ENCODE measurements at regions not wholly inside any gene's neighbourhood (a gene's known extent, or its start where the extent isn't known, plus 50 kb on each side); places are given as distances from the start of the nearest gene placed in this dataset.

DNA sequence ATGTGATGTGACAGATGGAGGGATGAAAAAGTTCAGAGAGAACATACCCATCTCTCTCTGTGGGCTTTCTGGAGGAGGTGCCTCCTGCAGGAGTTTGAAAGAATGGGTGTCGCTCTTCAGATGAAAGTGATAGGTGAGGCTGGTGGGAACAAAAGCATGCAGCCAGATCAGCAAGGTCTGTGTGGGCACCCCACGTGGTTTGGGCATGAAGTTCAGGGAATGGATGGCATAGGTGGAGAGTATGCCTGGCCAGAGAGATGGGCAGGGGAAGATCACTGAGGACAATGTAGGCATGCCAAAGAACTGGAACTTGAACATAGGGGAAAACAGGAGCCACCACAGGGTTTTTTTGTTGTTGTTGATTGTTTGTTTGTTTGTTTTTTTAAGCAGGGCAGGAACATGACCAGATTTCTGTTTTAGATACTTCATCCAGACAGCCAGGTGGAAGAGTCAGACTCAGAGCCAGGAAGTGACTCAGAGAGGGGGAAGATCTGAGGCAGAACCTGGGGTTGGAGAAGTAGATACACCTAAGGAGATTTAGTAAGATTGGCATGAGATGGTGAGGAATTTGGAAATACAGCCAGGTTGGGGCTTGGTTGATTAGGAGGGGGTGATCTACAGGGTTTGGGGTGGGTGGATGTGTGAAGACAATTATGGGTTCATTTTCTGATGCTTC lies 64.8 kb upstream of the CLSTN2 start:
- Histone ChIP-seq H3K4me3 (ENCODE audit: low read length in 3 of 3) (no peak overlapping the region), H3K9ac (ENCODE audit: low read depth in 1 of 3, low read length in 3 of 3) (no peak overlapping the region), H3K36me3 (ENCODE audit: control insufficient read depth in 3 of 3, insufficient read depth in 3 of 3, low read length in 3 of 3) (no peaks in the 10 kb centered on the region), H3K4me1 (ENCODE audit: control insufficient read depth in 3 of 3, insufficient read depth in 3 of 3, low read length in 3 of 3) (no peaks in the 10 kb centered on the region), H3K27me3 (ENCODE audit: control insufficient read depth in 3 of 3, insufficient read depth in 3 of 3, low read length in 3 of 3) (no peaks in the 10 kb centered on the region), H3K9me3 (ENCODE audit: control insufficient read depth in 3 of 3, low read length in 3 of 3) (peaks cover 0 to 2% (median 0%) of the 10 kb centered on the region in 3 donors), H3K27ac (ENCODE audit: low read depth, low read length) (no peak overlapping the region)

DNA sequence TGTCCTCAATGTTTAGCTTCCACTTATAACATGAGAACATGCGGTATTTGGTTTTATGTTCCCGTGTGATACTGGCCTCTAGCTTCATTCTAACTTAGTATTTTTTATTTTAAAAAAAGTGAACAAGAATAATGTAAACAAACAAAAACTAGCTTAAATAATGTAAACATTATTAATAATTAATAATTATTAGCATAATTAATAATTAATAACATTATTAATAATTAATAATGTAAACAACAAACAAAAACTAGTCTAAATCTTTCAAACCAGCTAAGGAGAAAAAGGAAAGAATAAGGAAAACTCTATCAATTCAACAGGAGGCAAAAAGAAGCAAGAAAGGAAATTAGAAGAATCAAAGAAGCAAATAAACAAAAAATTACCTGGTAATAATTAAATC lies 66.2 kb upstream of the CLSTN2 start:
- Histone ChIP-seq H3K4me3 (ENCODE audit: low read length in 3 of 3) (no peak overlapping the region), H3K9ac (ENCODE audit: low read depth in 1 of 3, low read length in 3 of 3) (no peak overlapping the region), H3K4me1 (ENCODE audit: control insufficient read depth in 3 of 3, insufficient read depth in 3 of 3, low read length in 3 of 3) (no peaks in the 10 kb centered on the region), H3K36me3 (ENCODE audit: control insufficient read depth in 3 of 3, insufficient read depth in 3 of 3, low read length in 3 of 3) (no peaks in the 10 kb centered on the region), H3K27me3 (ENCODE audit: control insufficient read depth in 3 of 3, insufficient read depth in 3 of 3, low read length in 3 of 3) (no peaks in the 10 kb centered on the region), H3K27ac (ENCODE audit: low read depth, low read length) (no peak overlapping the region), H3K9me3 (ENCODE audit: control insufficient read depth in 3 of 3, low read length in 3 of 3) (peaks cover 0 to 2% (median 0%) of the 10 kb centered on the region in 3 donors)

DNA sequence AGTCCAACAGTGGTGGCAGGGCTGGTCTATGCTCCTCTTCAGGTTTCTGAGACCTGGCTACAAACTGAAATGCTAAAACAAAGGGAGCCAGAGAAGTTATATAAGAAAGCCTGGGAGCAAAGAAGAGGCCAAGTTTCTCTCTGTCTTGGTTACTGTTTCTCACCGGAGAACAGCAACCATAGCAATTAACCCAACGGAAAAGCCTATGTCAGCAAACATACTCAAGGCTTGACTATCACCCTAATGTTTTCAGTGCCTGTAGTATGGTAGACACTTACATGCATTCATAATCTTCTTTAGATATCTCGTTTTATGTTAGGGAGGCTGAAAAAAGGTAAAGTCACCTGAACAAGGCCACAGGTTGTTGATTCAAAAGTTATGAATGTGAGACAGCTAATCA lies 86.3 kb upstream of the CLSTN2 start:
- Histone ChIP-seq H3K27ac (ENCODE audit: low read depth, low read length) (no peak overlapping the region), H3K9me3 (ENCODE audit: control insufficient read depth in 3 of 3, low read length in 3 of 3) (no peaks in the 10 kb centered on the region), H3K4me1 (ENCODE audit: control insufficient read depth in 3 of 3, insufficient read depth in 3 of 3, low read length in 3 of 3) (no peaks in the 10 kb centered on the region), H3K36me3 (ENCODE audit: control insufficient read depth in 3 of 3, insufficient read depth in 3 of 3, low read length in 3 of 3) (no peaks in the 10 kb centered on the region), H3K27me3 (ENCODE audit: control insufficient read depth in 3 of 3, insufficient read depth in 3 of 3, low read length in 3 of 3) (no peaks in the 10 kb centered on the region), H3K4me3 (ENCODE audit: low read length in 3 of 3) (no peak overlapping the region), H3K9ac (ENCODE audit: low read depth in 1 of 3, low read length in 3 of 3) (no peak overlapping the region)

DNA sequence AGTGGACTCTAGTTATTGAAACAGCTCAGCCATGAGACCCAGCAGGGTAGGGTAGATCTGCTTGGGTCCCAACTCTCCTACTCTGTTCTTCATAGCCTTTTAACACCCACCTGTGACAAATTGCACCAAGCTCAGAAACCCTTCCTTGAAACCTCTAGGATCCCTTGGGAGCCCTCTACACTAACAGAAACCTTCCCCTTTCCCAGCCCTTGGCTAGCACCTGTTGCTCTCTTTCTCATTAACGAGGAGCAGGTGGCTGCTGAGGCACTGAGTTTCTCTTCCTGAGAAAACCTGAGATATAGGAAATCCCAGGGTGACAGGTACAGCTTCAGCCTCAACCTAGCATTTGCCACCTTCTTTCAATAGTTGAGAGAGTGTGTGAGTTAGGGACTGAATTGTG lies 88.3 kb upstream of the CLSTN2 start:
- Histone ChIP-seq H3K9ac (ENCODE audit: low read depth in 1 of 3, low read length in 3 of 3) (no peak overlapping the region), H3K27me3 (ENCODE audit: control insufficient read depth in 3 of 3, insufficient read depth in 3 of 3, low read length in 3 of 3) (no peaks in the 10 kb centered on the region), H3K27ac (ENCODE audit: low read depth, low read length) (no peak overlapping the region), H3K4me1 (ENCODE audit: control insufficient read depth in 3 of 3, insufficient read depth in 3 of 3, low read length in 3 of 3) (no peaks in the 10 kb centered on the region), H3K4me3 (ENCODE audit: low read length in 3 of 3) (no peak overlapping the region), H3K9me3 (ENCODE audit: control insufficient read depth in 3 of 3, low read length in 3 of 3) (no peaks in the 10 kb centered on the region), H3K36me3 (ENCODE audit: control insufficient read depth in 3 of 3, insufficient read depth in 3 of 3, low read length in 3 of 3) (no peaks in the 10 kb centered on the region)

DNA sequence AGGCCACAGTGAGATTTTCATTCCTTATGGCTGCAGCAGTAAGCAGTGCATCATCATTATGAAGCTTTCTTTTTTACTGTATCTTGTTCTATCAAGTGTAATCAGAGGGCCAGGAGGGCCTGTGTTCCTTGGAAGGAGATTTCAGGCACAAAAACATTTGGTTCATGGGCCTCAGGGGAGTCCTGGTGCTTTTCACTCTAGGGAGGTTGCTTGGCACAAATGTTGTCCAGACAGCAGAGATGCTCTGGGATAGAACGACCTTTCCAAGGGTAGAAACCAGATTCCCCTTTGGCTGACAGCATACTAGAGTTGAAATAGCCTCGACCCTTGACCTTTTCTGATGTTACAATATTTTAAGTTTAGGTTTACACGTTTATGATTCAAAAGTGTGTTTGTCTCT lies 95.3 kb upstream of the CLSTN2 start:
- Histone ChIP-seq H3K9ac (ENCODE audit: low read depth in 1 of 3, low read length in 3 of 3) (no peak overlapping the region), H3K27me3 (ENCODE audit: control insufficient read depth in 3 of 3, insufficient read depth in 3 of 3, low read length in 3 of 3) (no peaks in the 10 kb centered on the region), H3K4me1 (ENCODE audit: control insufficient read depth in 3 of 3, insufficient read depth in 3 of 3, low read length in 3 of 3) (peaks cover 32 to 35% (median 34%) of the 10 kb centered on the region in 3 donors), H3K4me3 (ENCODE audit: low read length in 3 of 3) (peak overlapping the region in 1 of 3 donors; percentile 6), H3K9me3 (ENCODE audit: control insufficient read depth in 3 of 3, low read length in 3 of 3) (no peaks in the 10 kb centered on the region), H3K36me3 (ENCODE audit: control insufficient read depth in 3 of 3, insufficient read depth in 3 of 3, low read length in 3 of 3) (no peaks in the 10 kb centered on the region), H3K27ac (ENCODE audit: low read depth, low read length) (no peak overlapping the region)

DNA sequence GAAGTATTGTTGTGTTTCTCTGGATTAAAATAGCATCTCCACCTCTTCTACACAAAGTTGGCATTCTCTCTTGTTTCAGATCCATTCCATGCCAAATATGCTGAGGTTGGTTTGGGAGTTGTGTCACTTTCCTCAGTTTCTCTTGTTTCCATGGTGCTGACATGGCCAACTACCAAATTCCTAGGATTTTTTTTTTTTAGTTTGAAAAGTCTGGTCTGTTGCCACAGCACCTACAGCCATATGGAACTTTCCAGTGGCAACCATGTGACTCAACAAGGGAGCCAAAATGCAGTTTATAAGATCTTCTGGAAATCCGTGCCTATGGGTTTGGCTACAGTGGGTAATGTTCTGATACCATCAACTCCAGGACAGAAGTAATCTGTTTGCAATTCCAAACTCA lies 96.0 kb upstream of the CLSTN2 start:
- no peak overlapping the region for H3K9ac ChIP-seq (ENCODE audit: low read depth in 1 of 3, low read length in 3 of 3)
- H3K27me3 ChIP-seq (ENCODE audit: control insufficient read depth in 3 of 3, insufficient read depth in 3 of 3, low read length in 3 of 3), result no peaks in the 10 kb centered on the region

DNA sequence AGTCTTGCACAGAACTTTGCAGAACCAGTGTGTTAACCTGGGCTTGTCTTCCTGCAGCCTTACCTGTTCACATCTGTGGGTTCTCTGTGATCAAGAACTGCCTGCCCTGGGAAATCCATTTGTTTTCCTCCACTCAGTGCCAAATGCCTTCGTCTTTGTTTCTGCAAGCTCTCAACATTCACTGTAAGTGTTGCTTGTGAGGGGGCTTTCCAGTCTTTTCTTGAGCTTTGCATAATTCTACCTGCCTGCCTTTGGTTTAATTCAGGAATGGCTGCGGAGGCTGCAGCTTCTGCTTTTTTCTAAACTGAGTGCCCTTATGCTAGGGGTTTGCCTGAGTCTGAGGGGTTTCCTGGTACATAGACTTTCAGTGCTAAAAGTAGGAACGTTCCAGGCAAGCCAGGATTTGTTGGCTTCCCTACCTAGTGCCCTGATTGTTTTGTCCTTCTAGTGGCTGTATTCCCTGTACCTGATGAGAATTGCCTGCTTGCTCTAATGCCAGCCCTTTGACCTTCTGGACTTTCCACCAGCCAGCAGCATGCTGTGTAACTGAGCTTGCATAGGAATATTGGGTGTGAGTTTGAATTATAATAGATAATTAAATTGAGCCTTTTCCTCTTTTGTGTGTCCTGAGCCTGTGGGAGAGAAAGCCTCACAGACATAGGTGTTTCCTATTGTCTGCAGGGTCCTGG lies 96.6 kb upstream of the CLSTN2 start:
- Histone ChIP-seq H3K27ac (ENCODE audit: low read depth, low read length) (no peak overlapping the region), H3K9ac (ENCODE audit: low read depth in 1 of 3, low read length in 3 of 3) (no peak overlapping the region), H3K36me3 (ENCODE audit: control insufficient read depth in 3 of 3, insufficient read depth in 3 of 3, low read length in 3 of 3) (no peaks in the 10 kb centered on the region), H3K27me3 (ENCODE audit: control insufficient read depth in 3 of 3, insufficient read depth in 3 of 3, low read length in 3 of 3) (no peaks in the 10 kb centered on the region), H3K4me1 (ENCODE audit: control insufficient read depth in 3 of 3, insufficient read depth in 3 of 3, low read length in 3 of 3) (peaks cover 32 to 35% (median 34%) of the 10 kb centered on the region in 3 donors), H3K4me3 (ENCODE audit: low read length in 3 of 3) (no peak overlapping the region), H3K9me3 (ENCODE audit: control insufficient read depth in 3 of 3, low read length in 3 of 3) (no peaks in the 10 kb centered on the region)

More for the DNA sequence above, 96.0 kb upstream of the CLSTN2 start:
- Histone ChIP-seq H3K27ac (ENCODE audit: low read depth, low read length) (no peak overlapping the region), H3K4me3 (ENCODE audit: low read length in 3 of 3) (no peak overlapping the region), H3K36me3 (ENCODE audit: control insufficient read depth in 3 of 3, insufficient read depth in 3 of 3, low read length in 3 of 3) (no peaks in the 10 kb centered on the region), H3K9me3 (ENCODE audit: control insufficient read depth in 3 of 3, low read length in 3 of 3) (no peaks in the 10 kb centered on the region), H3K4me1 (ENCODE audit: control insufficient read depth in 3 of 3, insufficient read depth in 3 of 3, low read length in 3 of 3) (peaks cover 32 to 35% (median 34%) of the 10 kb centered on the region in 3 donors)

DNA sequence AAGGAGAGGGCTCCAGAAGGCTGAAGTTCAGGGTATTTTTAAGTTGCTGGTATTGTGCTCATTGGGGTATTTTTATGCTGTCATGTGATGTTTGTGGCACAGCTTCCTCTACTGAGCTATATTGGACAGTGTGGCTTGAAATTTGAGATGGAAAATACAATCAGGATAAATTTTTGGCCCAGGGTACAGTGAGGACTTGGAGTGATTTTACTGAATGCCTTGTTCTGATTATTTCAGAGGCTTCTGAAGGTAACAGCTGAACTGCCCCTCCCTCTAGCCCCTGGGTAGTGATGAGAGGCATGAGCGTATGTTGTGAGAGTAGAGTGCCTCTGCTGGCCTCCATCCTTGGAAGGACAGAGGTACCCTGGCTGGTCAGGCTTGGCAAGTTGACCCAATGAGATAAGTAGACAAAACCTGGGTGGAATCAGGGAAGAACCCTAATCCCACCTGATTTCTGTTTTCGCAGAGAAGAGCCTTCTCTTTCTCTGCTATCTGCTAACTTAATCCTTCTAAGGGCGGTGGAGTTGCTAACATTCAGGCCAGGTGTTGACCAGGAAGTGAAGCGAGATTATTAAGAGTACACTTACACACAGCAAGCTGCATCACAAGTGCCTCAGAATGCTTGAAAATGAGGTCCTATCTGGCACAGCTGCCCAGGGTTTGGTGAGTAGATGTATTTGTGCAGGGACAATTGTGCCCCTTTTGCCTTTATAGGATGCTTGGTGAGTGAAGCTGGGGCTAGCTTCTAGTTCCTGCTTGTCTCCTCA lies 98.1 kb upstream of the CLSTN2 start:
- H3K9ac ChIP-seq (ENCODE audit: low read depth in 1 of 3, low read length in 3 of 3), result no peak overlapping the region

DNA sequence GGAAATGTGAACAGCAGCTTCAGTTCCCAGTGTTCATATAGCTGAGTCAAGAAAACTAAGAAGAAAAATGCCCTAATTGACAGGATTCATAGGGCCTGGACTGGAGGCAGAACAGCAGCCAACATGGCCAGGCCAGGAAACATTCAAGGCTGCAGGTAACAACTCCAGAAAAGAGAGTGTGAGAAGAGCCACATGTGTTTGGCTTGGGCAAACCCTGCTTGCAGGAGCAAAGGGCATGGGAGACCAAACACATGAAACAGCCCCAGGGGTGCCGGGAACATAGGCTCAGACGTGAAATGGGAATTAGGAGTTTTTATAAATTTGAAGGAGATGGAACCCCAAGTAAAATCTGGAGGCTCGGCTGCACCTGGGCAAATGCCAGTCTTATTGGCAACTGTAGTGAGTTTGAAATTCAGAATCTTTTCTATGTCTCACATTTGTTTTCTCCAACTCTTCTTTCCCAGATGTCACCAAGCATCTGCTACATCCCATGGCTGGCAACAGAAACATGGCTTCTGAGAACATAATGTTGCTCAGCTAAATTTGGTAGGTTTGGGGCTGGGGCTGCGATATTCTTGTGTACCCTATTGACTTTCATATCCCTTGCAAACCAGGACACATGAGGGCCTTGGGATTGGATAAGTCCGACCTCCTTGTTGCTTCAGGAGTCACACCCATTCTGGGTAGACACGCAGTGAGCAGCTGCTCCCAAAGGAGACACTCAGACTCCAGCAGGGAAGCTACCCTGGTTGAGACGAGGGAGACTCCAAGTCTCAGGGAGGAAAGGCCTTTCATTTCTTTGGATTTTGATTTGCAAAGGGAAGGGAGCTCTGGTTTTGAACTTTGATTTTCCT lies 98.9 kb upstream of the CLSTN2 start:
- Histone ChIP-seq H3K36me3 (ENCODE audit: control insufficient read depth in 3 of 3, insufficient read depth in 3 of 3, low read length in 3 of 3) (no peaks in the 10 kb centered on the region), H3K27me3 (ENCODE audit: control insufficient read depth in 3 of 3, insufficient read depth in 3 of 3, low read length in 3 of 3) (no peaks in the 10 kb centered on the region), H3K9ac (ENCODE audit: low read depth in 1 of 3, low read length in 3 of 3) (peak overlapping the region in 1 of 3 donors; percentile 52), H3K4me1 (ENCODE audit: control insufficient read depth in 3 of 3, insufficient read depth in 3 of 3, low read length in 3 of 3) (peaks cover 34 to 41% (median 37%) of the 10 kb centered on the region in 3 donors), H3K9me3 (ENCODE audit: control insufficient read depth in 3 of 3, low read length in 3 of 3) (no peaks in the 10 kb centered on the region), H3K27ac (ENCODE audit: low read depth, low read length) (peak overlapping the region; percentile 75), H3K4me3 (ENCODE audit: low read length in 3 of 3) (peak overlapping the region in 1 of 3 donors; percentile 14)

More for the DNA sequence above, 98.1 kb upstream of the CLSTN2 start:
- H3K36me3 ChIP-seq (ENCODE audit: control insufficient read depth in 3 of 3, insufficient read depth in 3 of 3, low read length in 3 of 3), result no peaks in the 10 kb centered on the region
- no peaks in the 10 kb centered on the region for H3K27me3 ChIP-seq (ENCODE audit: control insufficient read depth in 3 of 3, insufficient read depth in 3 of 3, low read length in 3 of 3)
- H3K9me3 ChIP-seq (ENCODE audit: control insufficient read depth in 3 of 3, low read length in 3 of 3), result no peaks in the 10 kb centered on the region
- peaks cover 32 to 35% (median 34%) of the 10 kb centered on the region in 3 donors for H3K4me1 ChIP-seq (ENCODE audit: control insufficient read depth in 3 of 3, insufficient read depth in 3 of 3, low read length in 3 of 3)
- peak overlapping the region; percentile 75 for H3K27ac ChIP-seq (ENCODE audit: low read depth, low read length)
- H3K4me3 ChIP-seq (ENCODE audit: low read length in 3 of 3), result peak overlapping the region in 2 of 3 donors; percentile 14 to 20

Data from skeletal muscle tissue (tissue), 3 donors.